ENCODE measurements at regions not wholly inside any gene's neighbourhood (a gene's known extent, or its start where the extent isn't known, plus 50 kb on each side); places are given as distances from the start of the nearest gene placed in this dataset.

- Histone ChIP-seq H2BK20ac (ENCODE audit: low read depth, low read length) (peak overlapping the region; percentile 58; the same call in 1 of the 2 replicates), H3K9me1 (ENCODE audit: insufficient read depth, low read length) (no peaks in the 10 kb centered on the region), H3K27ac (ENCODE audit: insufficient read depth, low read length) (no peak overlapping the region), H3K23ac (ENCODE audit: low read depth, low read length) (no peak overlapping the region), H3K4me3 (ENCODE audit: insufficient read depth, low read depth, low read length) (no peak overlapping the region), H3K14ac (replicated peaks; ENCODE audit: low read depth, low read length) (no peak overlapping the region), H2AK5ac (ENCODE audit: low read depth, low read length) (no peak overlapping the region), H2BK15ac (ENCODE audit: low read depth, low read length) (no peak overlapping the region), H3K56ac (ENCODE audit: extremely low read depth, insufficient read depth, low read length) (no peak overlapping the region), H3K4ac (ENCODE audit: low read depth, low read length) (0 out of 2 replicates have a peak overlapping the region, but pooled peaks have one; percentile 12), H4K20me1 (ENCODE audit: insufficient read depth, low read length) (no peaks in the 10 kb centered on the region), H3K4me2 (ENCODE audit: low read depth, low read length) (peak overlapping the region; percentile 86), H4K91ac (ENCODE audit: insufficient read depth, low read depth, low read length) (no peak overlapping the region), H3K36me3 (ENCODE audit: control insufficient read depth, insufficient read depth, low read length) (no peaks in the 10 kb centered on the region), H3K9ac (ENCODE audit: low read depth, low read length) (no peak overlapping the region), H3K27me3 (ENCODE audit: control insufficient read depth, insufficient read depth, low read length) (no peaks in the 10 kb centered on the region), H3K9me3 (ENCODE audit: control insufficient read depth, insufficient read depth, low read length) (no peaks in the 10 kb centered on the region), H3K4me1 (ENCODE audit: control insufficient read depth, insufficient read depth, low read length) (peaks cover 2% of the 10 kb centered on the region; the same call in 1 of the 2 replicates), H4K8ac (ENCODE audit: low read depth in 2 of 2, low read length in 2 of 2) (peak overlapping the region in 1 of 2 experiments; percentile 31; a peak in 1 of 4 replicates), H2BK120ac (ENCODE audit: low read depth, low read length) (peak overlapping the region; percentile 14; the same call in 1 of the 2 replicates), H3K18ac (ENCODE audit: low read depth, low read length) (peak overlapping the region; percentile 41; the same call in 1 of the 2 replicates), H2AK9ac (replicated peaks; ENCODE audit: low read depth, low read length, poor library complexity) (no peak overlapping the region), H4K5ac (ENCODE audit: low read depth, low read length) (no peak overlapping the region), H2BK5ac (ENCODE audit: low read depth, low read length, poor library complexity, severe bottlenecking) (peak overlapping the region; percentile 55), H2AFZ (replicated peaks; ENCODE audit: low read length, poor library complexity) (no peak overlapping the region), H3K79me1 (ENCODE audit: low read depth in 1 of 2, low read length in 2 of 2) (no peaks in the 10 kb centered on the region)
- in situ Hi-C loops (cut with MboI; ENCODE audit: low sequenced_read_pairs), result no loop called here
- peak; percentile 89 for DNase-seq
- POLR2A ChIA-PET (ENCODE audit: unreplicated experiment), result no interaction called here
- intact Hi-C loops (cut with micrococcal nuclease), result no loop called here
- BruUV-seq (replicated peaks), result no TSS peak
- ATAC-seq (ENCODE audit: low read depth), result peak; percentile 63
- no CpG with 5 or more reads among the region's 4 CpGs for WGBS, 2 experiments (ENCODE audit: extremely low coverage in 2 of 2, insufficient read length in 1 of 2)
- dilution Hi-C loops (cut with HindIII; ENCODE audit: low sequenced_read_pairs, unreplicated experiment), result no loop called here
- CTCF ChIA-PET, result no interaction called here
- no peak for TF ChIP-seq CTCF (conservative IDR thresholded peaks at IDR 0.05; ENCODE audit: low read depth, low read length)
- no peak for TF ChIP-seq MAZ (IDR thresholded peaks at IDR 0.05; ENCODE audit: borderline replicate concordance, low read depth, low read length)
- no peak for TF ChIP-seq ELK1 (IDR thresholded peaks at IDR 0.05; ENCODE audit: borderline replicate concordance, low read depth, low read length)
- peak; percentile 89 for TF ChIP-seq FOS (IDR thresholded peaks at IDR 0.05; ENCODE audit: low read depth, low read length)
- TF ChIP-seq NFE2L2 (IDR thresholded peaks at IDR 0.05; ENCODE audit: low read depth, low read length), result no peak
- TF ChIP-seq CEBPB (IDR thresholded peaks at IDR 0.05; ENCODE audit: low read depth, low read length), result peak; percentile 78
- no peak for TF ChIP-seq SMC3 (IDR thresholded peaks at IDR 0.05; ENCODE audit: low read depth, low read length)
- TF ChIP-seq RAD21 (IDR thresholded peaks at IDR 0.05; ENCODE audit: low read length), result no peak
- peak; percentile 47 for TF ChIP-seq RCOR1 (IDR thresholded peaks at IDR 0.05; ENCODE audit: insufficient replicate concordance, low read length)
- TF ChIP-seq POLR2A (IDR thresholded peaks at IDR 0.05; ENCODE audit: low read depth, low read length), result no peak
Measured at GRCh38 chr9:22682961-22683699, 236.5 kb downstream of the DMRTA1 start.

Measured in IMR-90 (cell line).